Medulla oblongata (tissue), 1 donor: ENCODE measurements at regions not wholly inside any gene's neighbourhood (a gene's known extent, or its start where the extent isn't known, plus 50 kb on each side); places are given as distances from the start of the nearest gene placed in this dataset.

Source experiments
- DNase-seq: peaks from one replicate; pipeline ENCODE4 v3.0.0-alpha.2; 2015; ENCODE audit errors: extremely low spot score

- no peak for DNase-seq
These were observed 160.2 kb downstream of the CYYR1 start for GRCh38 chr21:26412885-26413284.

- DNase-seq: no peak
These were observed 163.4 kb downstream of the CYYR1 start for GRCh38 chr21:26409735-26410134.

GRCh38 chr21:26408511-26408910 lies 164.6 kb downstream of the CYYR1 start:
- DNase-seq: no peak

GRCh38 chr21:26406526-26406925 lies 166.6 kb downstream of the CYYR1 start:
- DNase-seq: no peak

- peak; percentile 26 for DNase-seq
These were observed 167.2 kb downstream of the CYYR1 start for GRCh38 chr21:26405735-26406361.

GRCh38 chr21:26405071-26405470 lies 168.0 kb downstream of the CYYR1 start:
- no peak for DNase-seq

- DNase-seq: no peak
These were observed 168.8 kb downstream of the CYYR1 start for GRCh38 chr21:26404288-26404687.

GRCh38 chr21:26403321-26403720 lies 169.8 kb downstream of the CYYR1 start:
- no peak for DNase-seq

- DNase-seq: no peak
These were observed 175.5 kb downstream of the CYYR1 start for GRCh38 chr21:26397545-26397944.

GRCh38 chr21:26394341-26394740 lies 178.7 kb downstream of the CYYR1 start:
- DNase-seq: no peak

- no peak for DNase-seq
These were observed 181.9 kb downstream of the CYYR1 start for GRCh38 chr21:26391166-26391565.

GRCh38 chr21:26389971-26390641 lies 183.0 kb downstream of the CYYR1 start:
- no peak for DNase-seq

- no peak for DNase-seq
These were observed 184.3 kb downstream of the CYYR1 start for GRCh38 chr21:26388731-26389231.

- DNase-seq: no peak
These were observed 187.4 kb downstream of the CYYR1 start for GRCh38 chr21:26385721-26386120.

- no peak for DNase-seq
These were observed 193.5 kb downstream of the CYYR1 start for GRCh38 chr21:26379561-26379960.

- no peak for DNase-seq
These were observed 195.9 kb downstream of the CYYR1 start for GRCh38 chr21:26377111-26377694.

- no peak for DNase-seq
These were observed 198.3 kb downstream of the CYYR1 start for GRCh38 chr21:26374817-26375216.

GRCh38 chr21:26368591-26369320 lies 198.2 kb upstream of the APP start:
- peak; percentile 55 for DNase-seq

GRCh38 chr21:26366781-26367180 lies 196.2 kb upstream of the APP start:
- no peak for DNase-seq

- no peak for DNase-seq
These were observed 195.3 kb upstream of the APP start for GRCh38 chr21:26365849-26366248.

- no peak for DNase-seq
These were observed 181.1 kb upstream of the APP start for GRCh38 chr21:26351661-26352060.

GRCh38 chr21:26332867-26333266 lies 162.3 kb upstream of the APP start:
- no peak for DNase-seq
